Left renal cortex interstitium (tissue), 4 donors: ENCODE measurements at regions not wholly inside any gene's neighbourhood (a gene's known extent, or its start where the extent isn't known, plus 50 kb on each side); places are given as distances from the start of the nearest gene placed in this dataset.

Experiments
- DNase-seq, 4 donors: peaks; one replicate each; pipeline ENCODE4 v3.0.0-alpha.2; 2013; ENCODE audit warnings: low read depth in 4 of 4, low spot score in 2 of 4, missing footprints in 1 of 4

GRCh38 chr2:12381543-12382325, 335.0 kb upstream of the TRIB2 start:
- no peak for DNase-seq

GRCh38 chr2:12382366-12382765, 334.4 kb upstream of the TRIB2 start:
- DNase-seq = no peak

DNA sequence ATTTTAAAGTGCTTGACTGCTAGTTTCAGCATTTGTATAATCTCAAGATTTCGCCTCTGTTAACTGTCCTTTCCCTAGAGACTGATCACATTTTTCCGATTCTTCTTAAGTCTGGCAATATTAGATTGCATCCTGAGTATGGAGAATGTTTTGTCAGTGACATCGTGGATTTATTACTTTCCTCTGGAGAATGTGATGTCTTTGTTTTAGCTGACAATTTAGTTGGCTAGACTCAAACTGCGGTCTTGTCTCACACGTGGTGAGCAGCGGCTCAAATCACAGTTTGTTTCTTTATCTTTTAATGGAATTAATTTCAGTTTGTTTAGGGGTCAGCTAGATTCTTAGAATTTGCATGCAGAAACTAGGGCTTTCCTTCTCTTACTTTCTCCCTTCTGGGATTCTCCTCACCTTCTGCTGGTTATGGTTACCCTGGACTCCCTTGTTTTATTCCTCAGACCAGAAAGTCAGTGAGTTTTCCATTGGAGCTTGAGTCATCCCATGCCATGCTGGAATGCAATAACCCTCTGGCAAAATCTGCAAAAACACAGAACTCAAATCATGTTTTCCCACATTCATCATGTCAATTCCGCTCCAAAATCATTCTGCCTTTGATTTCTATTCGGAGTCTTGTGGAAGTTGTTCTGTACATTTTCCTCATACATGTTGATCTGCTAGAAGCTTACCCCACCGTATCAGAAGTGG, 327.2 kb upstream of the TRIB2 start:
- no peak for DNase-seq

GRCh38 chr2:12391116-12391515, 325.6 kb upstream of the TRIB2 start:
- DNase-seq = no peak

DNA sequence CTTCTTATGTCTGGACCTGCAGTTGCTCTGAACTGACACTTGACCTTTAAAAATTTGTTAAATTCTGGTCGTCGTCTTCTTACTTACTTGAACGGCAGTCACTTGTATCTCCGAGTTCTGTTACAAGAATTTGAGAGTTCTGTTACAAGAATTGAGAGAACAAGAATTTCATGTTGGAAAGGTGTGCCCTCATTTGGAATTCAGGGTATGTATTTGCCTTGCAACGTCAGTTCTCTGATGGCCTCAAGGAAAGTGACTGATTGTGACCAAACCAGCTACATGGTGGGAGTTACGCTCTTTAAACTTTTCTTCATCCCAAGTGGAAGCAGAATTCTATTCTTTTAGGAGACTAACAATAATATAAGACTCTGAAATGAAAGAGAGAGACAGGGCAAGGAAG, 320.0 kb upstream of the TRIB2 start:
- no peak for DNase-seq

DNA sequence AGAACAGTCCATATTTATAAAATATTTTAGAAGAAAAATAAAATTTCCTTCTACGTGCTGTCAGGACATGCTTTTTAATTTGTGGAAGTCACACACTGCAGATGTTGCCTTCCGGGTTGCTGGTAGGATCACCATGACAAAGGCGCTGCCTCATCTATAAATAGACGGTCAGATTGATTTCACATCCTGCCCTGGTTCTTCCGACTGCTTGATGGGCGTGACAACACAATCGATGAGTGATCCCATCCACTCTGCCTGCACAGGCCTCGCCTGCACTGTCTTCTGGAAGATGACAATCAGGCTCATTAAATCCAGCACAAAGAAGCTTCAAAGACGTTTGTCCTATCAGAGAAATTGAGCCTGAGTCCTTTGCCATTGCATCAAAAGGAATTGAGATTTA, 318.9 kb upstream of the TRIB2 start:
- no peak for DNase-seq

- DNase-seq = no peak
These were observed 317.5 kb upstream of the TRIB2 start for GRCh38 chr2:12399240-12399639.

DNA sequence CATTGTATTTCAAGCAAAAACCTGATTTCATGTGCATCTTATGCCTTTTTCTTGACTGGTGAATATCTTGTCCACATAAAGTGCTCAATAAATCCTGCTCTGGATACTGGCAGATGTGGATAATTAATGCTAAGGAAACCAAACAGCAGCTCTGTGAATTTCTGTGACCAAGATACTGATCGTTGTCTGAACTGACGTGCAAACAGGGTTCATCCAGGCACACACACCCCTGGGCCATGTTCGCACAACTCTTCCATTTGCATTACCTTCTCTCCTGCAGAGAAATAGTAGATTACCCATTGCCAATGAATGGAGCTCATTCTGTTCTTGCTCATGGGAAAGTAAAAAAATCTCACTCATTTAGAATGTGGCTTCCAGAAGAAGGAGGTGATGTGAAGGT, 316.2 kb upstream of the TRIB2 start:
- no peak for DNase-seq

DNA sequence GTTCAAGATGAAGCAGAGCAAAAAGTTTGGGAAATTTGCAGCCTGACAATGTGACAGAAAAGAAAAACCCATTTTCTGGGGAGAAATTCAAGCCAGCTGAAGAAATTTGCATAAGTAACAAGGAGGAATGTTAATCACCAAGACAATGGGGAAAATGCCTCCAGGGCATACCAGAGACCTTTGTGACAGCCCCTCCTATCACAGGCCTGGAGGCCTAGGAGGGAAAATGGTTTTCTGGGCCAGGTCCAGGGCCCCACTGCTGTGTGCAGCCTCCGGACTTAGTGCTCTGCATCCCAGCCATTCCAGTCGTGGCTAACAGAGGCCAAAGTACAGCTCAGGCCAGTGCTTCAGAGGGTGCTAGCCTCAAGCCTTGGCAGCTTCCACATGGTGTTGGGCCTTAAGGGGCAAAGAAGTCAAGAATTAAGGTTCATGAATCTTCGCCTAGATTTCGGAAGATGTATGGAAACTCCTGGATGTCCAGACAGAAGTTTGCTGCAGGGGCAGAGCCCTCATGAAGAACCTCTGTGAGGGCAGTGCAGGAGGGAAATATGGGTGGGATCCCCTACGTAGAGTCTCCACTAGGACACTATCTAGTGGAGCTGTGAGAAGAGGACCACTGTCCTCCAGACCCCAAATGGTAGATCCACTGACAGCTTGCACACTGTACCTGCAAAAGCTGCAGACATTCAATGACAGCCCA, 314.1 kb upstream of the TRIB2 start:
- DNase-seq = no peak

DNA sequence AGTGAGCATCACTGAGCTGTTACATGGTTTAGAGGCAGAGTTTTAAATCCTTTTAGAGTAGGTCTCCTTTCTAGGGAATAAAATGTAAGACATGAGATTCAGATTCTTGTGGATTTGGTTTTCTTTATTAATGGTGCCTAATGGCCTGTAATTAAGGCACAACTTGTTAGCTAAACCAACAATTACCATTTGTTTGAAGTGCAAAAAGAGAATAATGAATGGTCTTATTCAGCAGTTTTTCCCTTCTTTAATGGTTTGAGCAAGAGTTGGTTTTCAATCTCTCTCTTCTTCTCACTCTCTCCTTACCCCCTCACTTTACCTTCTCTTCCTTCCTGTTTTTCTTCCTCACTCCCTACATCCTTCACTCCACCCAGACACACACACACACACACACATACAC, 312.2 kb upstream of the TRIB2 start:
- DNase-seq = no peak

- no peak for DNase-seq
These were observed 309.6 kb upstream of the TRIB2 start for GRCh38 chr2:12407160-12407559.

- DNase-seq = no peak
These were observed 303.8 kb upstream of the TRIB2 start for GRCh38 chr2:12412898-12413305.

GRCh38 chr2:12415536-12415935, 301.2 kb upstream of the TRIB2 start:
- no peak for DNase-seq

- DNase-seq = no peak
These were observed 300.1 kb upstream of the TRIB2 start for GRCh38 chr2:12416600-12416999.

DNA sequence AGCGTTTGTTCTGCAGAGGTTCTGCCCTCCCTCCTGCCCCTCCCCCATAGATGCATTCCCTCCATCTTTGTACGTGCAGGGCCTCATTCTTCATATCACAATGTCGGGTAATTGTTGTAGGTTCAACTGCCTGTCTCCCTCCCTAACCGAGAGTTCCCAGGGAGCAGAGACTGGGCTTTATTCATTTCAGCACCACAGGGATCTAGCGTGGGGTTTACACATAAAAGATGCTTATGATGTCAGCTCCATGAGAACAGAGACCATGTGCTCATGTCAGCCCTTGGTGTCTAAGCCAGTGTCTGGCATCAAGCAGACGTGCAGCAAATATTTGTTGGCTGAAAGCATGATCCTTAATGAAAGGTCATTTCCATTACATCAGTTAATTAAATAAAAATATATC, 298.9 kb upstream of the TRIB2 start:
- DNase-seq = no peak

DNA sequence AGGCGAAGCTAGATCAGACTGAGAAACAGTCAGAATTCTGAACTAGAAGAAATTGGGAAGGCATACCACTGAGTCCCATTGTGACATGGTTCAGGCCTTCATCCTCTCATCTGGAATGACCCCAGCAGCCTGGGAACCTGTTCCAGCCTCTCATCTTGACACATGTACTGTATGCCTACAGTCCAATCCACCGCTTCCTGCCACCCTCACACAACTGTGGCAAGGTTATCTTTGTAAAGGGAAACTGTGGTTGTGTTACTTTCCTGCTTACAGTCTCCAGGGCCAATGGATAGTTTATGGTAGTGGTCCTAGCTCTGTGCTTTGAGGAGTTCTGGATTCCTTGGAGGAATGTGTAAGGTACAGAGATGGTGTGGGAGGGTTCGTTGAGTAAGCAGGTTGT, 296.9 kb upstream of the TRIB2 start:
- DNase-seq = no peak

DNA sequence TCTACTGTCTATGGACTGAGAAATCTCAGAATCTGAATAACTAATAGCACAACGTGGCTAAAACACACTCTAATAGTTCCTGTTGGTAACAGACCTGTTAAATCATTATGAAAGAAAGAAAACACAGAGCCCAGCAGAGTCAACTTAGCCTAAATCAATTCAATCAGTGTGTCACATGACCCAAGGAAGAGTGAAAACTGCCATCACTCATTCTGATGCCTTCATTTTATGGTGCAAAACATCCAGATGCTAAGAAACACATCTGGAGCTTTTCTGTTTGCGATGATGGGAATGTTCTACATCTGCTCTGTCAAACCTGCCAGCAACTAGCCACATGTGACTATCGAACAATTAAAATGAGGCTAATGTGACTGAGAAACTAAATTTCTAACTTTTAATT, 295.7 kb upstream of the TRIB2 start:
- DNase-seq = peak in 1 of 4 donors; percentile 23

DNA sequence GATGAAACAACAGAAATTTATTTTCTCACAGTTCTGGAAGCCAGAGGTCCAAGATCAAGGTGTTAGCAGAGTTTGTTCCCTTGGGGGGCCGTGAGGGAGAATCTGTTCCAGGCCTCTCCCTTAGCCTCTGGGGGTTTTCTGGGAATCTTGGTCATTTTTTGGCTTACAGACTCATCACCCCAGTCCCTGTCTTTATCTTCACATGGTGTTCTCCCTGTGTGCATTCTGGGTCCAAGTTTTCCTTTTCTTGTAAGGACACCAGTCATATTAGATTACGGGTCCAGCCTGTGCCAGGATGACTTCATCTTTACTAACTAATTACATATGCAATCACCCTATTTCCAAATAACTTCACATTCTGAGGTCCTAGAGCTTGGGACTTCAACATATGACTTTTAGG, 292.5 kb upstream of the TRIB2 start:
- no peak for DNase-seq

- no peak for DNase-seq
These were observed 291.9 kb upstream of the TRIB2 start for GRCh38 chr2:12424809-12425208.

- no peak for DNase-seq
These were observed 288.4 kb upstream of the TRIB2 start for GRCh38 chr2:12428324-12428723.

GRCh38 chr2:12428786-12429185, 287.9 kb upstream of the TRIB2 start:
- no peak for DNase-seq
